T-helper 9 cell (primary cell): ENCODE measurements at regions not wholly inside any gene's neighbourhood (a gene's known extent, or its start where the extent isn't known, plus 50 kb on each side); places are given as distances from the start of the nearest gene placed in this dataset.
"Not testable (repeated sequence)": the region's sequence is repeated elsewhere in the genome, so short reads cannot be mapped to it uniquely, and the experiment has no call there.

Source experiments
- DNase-seq: peaks from one replicate; pipeline ENCODE4 v3.0.0-alpha.2; 2020

GRCh38 chr2:238600506-238601432 lies 174.0 kb downstream of the ASB1 start:
- DNase-seq: no peak

DNA sequence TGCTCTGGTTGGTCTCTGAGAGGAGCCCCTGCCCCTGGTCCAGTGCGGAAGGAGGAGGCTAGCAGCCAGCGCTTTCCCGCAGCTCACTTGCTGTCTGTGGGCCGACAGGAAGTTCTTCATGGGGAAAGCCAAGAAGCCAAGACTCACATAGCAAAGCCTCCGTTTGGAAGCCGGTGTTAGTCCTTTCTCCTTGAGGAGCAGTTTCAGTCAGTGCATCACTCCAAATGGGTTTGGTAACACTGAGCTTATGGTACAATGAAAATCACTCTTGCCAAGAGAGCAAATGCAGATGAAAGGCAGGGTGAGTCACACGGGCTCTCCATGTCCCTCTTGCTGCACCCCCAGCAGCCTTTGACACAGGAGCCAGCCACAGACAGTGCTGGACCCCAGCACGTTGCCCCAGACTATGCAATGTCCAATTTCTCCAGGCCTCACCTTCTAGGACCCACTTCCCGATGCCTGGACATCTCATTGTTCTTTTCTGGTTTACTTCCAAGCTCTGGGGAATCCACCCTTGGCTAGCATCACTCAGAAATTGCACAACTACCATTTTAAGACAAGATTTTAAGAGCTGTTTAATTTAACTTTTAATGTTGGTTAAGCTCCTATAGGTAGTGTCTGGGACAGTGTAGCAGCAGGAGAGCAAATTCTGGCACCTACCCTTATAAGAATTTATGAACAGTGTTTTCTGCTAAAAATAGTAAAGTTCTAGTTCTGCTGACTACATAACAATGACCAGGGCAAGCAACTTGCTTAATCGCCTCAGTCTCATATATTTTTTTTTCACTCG lies 174.9 kb downstream of the ASB1 start:
- DNase-seq: no peak

DNA sequence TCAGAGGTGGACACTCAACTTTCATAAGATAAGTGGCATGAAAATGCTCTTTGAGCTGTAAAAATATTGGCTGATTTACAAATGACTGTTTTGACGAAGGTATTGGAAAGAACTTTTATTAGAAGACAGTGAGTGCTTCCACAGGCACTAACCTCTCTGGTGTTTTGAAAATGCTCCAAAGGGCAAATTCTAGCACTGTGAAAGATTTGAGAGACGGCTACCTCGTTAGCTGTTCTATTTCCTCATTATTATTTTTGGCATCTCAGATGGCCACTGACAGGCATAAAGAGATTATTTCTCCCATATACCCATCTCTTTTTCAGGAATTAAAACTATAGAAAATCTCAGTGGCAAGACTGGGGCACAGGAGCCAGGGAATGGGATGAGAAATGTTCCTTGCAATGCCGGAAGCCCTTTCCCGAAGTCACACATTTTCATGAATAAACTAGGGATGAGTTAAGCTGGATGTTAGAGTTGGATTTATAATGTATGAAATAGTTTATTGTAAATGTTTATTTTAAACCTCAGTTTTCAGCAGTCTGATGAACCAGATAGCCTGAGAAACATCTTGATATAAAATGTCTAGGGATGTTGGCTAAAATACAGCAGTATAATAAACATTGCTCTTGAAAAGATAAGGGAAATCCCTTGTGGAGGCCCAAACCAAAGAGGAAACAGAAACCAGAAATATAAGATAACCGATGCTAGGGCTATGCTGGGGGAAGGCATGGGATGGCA lies 175.7 kb downstream of the ASB1 start:
- no peak for DNase-seq

DNA sequence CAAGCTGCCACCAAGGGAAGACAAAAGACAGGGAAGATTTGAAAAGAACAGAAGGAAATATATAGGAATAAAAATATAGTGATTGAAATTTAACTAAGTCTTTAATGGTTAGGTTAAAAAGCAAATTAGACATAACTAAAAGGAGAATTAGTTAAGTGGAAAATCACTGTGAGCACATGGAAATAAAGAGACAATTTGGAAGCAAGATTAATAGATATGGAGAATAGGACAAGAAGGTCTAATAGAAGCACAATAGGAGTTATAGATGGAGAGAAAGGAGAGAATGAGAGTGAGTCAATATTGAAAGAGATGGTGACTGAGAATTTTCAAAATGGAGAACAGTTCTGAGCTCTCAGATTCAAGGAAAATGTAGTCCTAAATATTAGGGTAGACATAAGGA lies 176.9 kb downstream of the ASB1 start:
- no peak for DNase-seq

DNA sequence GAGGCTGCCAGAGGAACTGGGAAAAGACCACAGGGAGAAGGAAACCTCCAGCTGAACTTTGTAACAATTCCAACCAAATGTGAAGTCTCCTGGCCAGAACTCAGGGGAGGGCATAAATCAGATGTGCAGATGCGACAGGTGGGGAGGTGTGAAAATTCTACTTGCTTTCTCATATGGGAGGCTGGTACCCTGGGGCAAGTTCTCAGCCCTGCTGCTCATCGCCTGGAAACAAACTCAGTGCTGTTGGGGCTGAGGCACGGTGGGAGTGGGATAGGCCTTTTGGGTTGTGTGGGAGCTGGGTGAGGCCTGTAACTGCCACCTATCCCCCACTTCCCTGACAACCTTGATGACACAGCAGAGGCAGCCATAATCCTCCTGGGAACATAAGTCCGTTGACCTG lies 179.6 kb downstream of the ASB1 start:
- DNase-seq: no peak

GRCh38 chr2:238613610-238614009 lies 186.9 kb downstream of the ASB1 start:
- no peak for DNase-seq

DNA sequence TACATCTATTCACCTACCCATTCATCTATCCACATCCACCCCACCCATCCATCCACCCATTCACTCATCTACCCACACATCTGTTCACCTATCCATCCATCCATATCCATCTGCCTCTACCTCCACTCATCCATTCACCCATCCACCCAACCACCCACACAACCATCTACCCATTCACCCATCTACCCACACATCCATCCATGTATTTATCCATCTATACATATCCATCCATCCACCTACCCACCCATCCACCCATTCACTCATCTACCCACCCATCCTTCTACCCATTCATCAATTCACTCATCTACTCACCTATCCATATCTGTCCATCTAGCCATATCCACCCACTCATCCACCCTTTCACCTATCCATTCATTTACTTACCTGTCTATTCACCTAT lies 187.6 kb downstream of the ASB1 start:
- no peak for DNase-seq

- DNase-seq: no peak
These were observed 188.5 kb downstream of the ASB1 start for GRCh38 chr2:238615187-238615586.

GRCh38 chr2:238616681-238617080 lies 190.0 kb downstream of the ASB1 start:
- no peak for DNase-seq

GRCh38 chr2:238618494-238619283 lies 192.0 kb downstream of the ASB1 start:
- DNase-seq: not testable (repeated sequence)

- no peak for DNase-seq
These were observed 201.2 kb downstream of the ASB1 start for GRCh38 chr2:238627899-238628298.

DNA sequence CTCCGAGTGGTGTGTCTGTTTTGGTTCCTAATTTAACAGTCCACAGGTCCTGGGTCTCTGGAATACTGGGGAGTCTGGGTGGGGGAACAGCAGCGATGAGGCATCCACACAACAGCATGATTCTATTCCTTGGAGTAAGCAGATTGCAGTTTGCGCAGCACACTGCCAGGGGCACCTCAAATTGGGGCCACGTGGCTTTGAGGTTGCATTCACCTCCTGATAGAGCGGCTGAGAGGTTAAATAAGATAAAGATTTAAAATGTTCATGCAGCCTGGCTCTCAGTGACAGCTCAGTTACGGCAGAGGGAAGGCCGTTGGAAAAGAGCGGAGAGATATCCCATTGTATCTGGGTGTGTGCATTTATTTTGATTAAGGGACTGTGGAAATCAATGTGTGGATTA lies 202.3 kb downstream of the ASB1 start:
- DNase-seq: no peak

DNA sequence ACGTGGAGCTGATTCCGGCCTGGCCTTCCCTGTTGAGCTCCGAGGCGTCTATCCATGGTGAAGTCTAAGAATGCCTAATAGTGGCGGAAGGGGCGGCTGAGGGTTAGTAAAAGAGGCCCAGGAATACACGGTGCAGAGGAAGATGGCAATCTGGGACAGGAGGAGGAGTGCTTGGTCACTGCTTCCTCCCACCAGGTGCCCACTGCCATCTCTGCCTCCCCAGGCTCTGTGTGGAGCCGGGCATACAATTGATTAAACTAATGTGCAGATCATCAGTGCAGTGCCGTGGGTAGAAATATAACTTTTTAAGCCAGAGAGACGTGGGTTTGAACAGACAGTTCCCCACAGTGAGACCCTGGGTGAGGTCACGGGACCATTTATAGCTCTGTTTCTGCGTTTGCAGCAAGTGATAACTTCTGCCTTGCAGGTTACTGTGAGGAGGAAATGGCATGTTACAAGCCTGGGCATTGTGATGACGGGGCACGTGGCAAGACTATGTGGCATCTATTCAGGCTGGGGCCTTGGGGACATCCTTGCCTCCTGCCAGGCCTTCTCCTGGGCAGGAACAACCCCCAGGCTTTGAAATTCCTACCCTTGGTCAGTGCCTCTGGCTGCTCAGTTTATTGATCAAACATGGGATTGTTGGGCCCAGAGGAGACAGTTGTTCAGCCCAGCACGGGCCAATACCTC lies 204.9 kb downstream of the ASB1 start:
- DNase-seq: no peak

DNA sequence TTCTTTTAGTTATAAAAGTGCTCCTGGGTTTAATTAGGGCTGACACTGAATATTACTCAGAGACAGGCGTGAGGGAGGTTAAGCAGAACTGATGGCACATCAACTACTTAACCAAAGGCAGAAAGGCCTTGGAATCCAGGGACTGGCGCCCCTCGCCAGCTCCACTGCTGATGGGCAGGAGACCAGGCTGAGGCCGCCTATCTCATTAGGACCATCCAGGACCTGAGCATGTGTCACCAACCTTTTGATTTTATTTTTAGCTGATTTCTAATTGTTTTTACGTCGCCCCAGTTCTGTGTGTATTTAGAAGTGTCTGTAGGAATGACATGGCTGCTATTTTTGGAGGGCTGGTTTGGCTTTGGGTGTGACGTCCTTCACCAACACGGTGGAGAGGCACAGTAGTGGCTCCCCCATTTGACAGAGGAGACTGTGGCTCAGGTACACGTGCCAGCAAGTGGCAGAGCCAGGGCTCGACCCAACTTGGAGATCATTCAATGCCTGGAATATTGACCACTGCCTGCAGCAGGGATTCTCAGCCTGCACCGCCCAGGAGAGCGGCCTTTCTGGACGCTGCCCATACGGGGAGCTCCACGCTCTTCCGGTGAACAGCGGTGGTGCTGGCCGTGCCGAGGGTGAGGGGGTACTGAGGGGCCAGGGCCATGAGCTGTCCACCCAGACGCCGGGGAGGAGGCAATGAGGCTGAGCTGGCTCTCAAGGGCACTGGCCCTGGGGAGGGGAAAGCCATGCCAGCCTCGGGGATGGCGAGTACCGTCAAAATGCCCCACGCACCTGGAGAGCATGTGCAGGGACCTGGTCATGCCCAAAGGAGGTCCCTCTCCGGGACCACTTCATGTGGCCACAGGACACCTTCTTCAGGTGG lies 205.7 kb downstream of the ASB1 start:
- DNase-seq: no peak

DNA sequence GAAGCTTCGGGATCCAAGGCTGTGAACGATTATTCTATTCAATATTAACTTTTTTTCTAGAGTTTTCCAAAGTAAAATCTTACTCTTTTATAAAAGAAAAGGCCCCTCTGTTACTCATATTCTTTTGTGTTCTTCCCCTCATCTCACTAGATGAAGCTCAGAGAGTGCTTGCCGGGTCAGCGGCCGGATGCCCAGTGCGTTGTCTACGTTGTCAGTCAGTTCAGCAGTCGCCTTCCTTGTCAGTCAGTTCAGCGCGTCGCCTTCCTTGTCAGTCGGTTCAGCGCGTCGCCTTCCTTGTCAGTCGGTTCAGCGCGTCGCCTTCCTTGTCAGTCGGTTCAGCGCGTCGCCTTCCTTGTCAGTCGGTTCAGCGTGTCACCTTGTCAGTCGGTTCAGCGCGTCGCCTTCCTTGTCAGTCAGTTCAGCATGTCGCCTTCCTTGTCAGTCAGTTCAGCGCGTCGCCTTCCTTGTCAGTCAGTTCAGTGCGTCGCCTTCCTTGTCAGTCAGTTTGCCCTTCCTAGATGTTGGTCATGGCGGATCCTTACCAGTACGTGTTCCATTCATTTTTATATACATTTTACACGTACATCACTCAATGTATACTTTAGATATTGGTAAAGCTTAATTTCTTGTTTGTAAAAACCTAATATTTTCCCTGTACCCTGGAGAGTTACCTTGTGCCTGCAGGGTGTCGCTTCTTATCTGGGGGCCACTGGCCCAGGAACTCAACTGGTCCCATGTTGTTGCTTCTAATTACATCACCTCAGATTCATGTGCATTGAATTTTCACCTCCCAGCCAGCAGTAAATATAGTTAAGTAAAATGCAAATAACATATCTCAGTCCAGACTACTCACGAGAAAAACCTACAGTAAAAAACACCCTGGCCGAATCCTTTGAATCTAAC lies 206.9 kb downstream of the ASB1 start:
- DNase-seq: no peak

DNA sequence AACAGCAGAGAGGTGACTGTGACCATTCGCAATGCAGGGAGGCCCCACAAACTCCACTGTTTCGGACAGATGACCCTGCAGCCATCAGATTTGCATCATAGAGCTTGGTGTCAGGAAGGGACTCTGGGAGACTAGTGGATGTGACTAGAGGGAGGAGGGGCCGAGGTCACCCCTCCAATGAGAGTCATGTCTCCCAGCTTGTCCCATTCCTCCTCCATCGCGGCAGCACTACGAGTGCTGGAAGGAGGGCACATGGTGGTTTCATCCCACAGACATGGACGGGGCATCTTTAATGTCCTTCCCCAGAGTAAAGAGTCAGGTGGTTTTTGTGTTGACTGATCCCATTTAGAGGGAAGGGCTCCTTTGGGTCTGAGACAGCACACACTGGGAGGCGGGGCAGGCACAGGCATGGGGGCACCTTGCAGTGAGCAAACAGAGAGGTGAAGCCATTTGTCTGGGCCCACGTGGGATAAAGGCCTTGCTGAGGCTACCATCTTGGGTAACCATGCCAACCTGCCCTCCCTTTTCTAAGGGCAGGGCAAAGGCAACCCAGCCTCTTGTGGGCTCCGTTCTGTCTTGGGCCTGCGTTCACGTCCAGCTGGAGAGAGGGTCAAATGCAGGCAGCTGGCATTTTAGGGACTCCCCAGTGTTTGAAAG lies 208.1 kb downstream of the ASB1 start:
- no peak for DNase-seq

- no peak for DNase-seq
These were observed 208.9 kb downstream of the ASB1 start for GRCh38 chr2:238635647-238636051.

DNA sequence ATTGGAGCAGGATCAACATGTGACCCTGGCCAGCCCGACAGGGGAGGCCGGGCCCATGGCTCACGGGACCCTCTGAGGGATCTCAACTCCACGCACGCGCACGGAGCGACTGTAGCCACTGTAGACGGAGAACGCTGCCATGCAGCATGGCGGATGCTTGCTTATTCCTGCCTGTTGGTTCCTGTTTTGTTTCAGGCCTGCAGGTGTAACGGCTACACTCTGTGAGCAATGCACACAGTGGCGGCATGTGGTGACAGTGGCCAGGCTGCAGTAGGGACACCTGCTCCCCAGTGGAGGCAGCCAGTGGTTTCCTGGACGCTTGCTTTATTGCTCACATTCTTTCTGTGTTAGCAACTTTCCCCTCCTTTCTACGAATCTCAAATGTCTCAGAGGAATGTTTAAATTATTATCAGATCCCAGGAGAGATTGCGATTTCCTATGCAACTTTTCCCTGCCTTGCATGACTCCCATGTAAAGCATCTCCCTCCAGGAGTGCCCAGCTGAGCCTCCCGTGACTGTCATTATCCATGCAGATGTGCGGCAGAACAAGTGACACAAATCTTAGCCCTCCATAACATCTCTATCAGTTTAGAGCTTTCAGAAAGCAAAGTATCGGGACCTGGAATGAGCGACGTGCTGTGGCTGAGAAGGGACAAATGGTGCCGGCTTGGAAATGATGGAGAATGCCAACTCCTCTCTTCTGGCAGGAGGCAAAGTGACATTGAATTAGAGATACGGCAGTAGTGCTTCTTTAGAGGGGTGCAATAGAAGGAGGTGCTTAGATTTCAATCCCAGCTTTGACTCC lies 209.7 kb downstream of the ASB1 start:
- DNase-seq: no peak
